Cerebellar nuclear complex (tissue), 1 donor: ENCODE measurements at regions not wholly inside any gene's neighbourhood (a gene's known extent, or its start where the extent isn't known, plus 50 kb on each side); places are given as distances from the start of the nearest gene placed in this dataset.

Source experiments
- DNase-seq, 2 experiments: peaks; one replicate each; lab custom pipeline; 2025; lab: John Stamatoyannopoulos, UW

DNA sequence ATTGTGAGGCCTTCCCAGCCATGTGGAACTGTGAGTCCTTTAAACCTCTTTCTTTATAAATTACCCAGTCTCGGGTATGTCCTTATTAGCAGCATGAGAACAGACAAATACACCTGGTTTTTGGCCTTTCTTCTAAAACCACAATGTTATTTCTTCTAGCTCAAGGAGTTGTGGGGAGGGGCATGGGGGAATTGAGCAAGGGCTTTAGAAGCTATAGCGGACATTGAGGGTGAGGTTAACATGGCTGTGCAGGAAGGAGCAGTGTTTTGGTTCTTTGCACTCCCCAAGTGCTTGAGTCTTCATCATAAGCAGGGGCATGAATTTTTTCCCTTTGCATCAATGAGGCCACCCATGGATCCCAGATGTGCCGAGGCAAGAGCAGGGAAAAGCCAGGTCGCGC lies 86.8 kb downstream of the SPRING1 start:
- DNase-seq: no peak

- no peak for DNase-seq
These were observed 87.2 kb downstream of the SPRING1 start for GRCh38 chr12:116650585-116651087.

GRCh38 chr12:116650062-116650461 lies 87.8 kb downstream of the SPRING1 start:
- no peak for DNase-seq

DNA sequence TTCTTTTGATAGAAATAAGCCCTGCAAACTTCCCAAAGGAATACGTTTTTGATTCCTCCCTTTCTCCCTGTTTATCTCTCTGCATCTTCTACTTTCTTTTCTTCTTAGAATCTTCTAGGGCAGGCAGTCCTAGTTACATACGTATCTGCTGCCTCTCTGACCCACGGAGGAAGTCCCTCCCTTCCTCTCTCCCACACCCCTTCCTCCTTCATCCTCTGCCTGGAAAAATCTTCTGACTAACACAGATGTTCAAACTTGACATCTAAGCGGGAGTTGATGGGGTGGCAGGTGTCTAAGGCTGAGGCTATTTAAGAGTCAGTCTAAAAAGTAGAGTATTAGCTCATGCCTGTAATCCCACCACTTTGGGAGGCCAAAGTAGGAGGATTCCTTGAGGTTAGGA lies 88.6 kb downstream of the MAP1LC3B2 start:
- DNase-seq: no peak

DNA sequence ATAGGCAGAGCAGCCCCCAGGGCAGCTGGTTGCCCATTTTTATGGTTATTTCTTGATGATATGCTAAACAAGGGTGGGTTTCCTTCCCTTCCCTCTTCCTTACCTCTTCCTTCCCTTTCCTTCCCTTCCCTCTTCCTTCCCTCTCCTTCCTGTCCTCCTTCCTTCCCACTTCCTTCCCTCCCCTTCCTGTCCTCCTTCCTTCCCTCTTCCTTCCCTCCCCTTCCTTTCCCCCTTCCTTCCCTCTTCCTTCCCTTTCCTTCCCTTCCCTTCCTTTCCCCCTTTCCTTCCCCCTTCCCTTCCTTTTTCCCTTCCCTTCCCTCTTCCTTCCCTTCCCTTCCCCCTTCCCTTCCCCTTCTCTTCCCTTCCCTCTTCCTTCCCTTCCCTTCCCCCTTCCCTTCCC lies 87.7 kb downstream of the MAP1LC3B2 start:
- no peak for DNase-seq

DNA sequence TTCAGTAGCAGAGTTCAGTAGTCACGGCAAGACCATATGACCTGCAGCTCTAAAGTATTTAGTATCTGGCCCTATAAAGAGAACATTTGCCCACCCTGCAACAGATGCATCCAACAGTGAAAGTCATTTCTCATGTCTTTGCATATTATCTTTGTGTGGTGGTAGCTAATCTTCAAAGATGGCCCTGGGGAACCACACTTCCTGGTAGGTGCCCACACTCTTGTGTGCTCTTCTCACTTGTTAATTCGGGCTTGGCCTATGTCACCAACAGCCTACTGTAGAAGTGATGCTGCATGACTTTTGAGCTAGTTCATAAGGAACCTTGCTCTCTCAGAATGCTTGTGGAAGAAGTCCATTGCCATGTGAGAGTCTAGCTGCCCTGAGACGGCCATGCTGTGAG lies 85.6 kb downstream of the MAP1LC3B2 start:
- no peak for DNase-seq

DNA sequence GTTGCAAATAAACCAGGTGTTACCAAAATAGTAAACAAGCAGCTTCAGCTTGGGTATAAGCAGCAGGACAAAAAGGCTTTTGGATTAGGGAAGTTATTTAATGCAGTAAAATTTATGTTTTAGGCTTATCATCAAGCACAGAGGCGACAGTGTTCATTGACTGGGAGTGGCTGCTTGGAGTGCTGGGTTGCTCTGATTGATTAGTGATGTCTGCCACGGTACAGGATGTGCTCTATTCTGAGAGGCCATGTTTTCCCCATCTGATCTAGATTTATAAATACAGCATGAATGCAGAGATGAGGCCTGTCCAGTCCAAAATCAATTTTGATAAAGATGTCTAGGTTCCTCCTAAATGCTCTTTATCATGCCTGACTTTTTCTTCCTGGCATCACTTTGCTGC lies 83.5 kb downstream of the MAP1LC3B2 start:
- DNase-seq: no peak

DNA sequence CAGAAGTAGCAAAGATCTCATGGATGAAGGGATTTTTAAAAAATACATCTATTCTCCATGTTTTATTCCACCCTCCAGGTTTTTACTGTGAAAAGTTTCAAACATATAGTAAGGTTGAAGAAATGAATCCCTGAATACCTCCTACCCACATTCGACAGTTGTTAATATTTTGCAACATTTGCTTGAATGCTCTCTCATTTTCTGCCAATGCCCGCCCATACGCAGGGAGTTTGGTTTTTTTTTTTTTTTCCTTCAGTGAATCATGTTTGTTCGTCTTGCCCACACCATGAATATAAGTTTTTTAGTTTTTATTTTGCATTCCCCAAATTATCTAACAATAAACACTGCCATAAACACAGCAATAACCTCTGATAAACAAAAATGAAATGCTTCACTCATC lies 82.9 kb downstream of the MAP1LC3B2 start:
- no peak for DNase-seq

DNA sequence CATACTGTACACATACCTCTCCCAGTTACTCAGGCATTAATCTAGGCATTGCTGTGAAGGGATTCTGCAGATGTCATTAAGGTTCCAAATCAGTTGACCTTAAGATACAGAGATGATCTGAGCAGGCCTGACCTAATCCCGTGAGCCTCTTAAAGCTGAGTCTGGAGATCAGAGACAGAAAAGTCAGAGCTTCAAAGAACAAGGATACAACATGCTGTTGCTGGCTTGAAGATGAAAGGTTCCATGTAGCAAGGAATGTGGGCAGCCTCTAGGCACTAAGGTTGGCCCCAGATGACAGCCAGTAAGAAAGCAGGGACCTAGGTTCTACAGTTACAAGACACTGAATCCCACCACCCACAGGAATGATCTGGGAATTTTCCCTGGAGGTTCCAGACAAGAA lies 81.1 kb downstream of the MAP1LC3B2 start:
- no peak for DNase-seq

- no peak for DNase-seq
These were observed 80.6 kb downstream of the MAP1LC3B2 start for GRCh38 chr12:116639765-116640164.

DNA sequence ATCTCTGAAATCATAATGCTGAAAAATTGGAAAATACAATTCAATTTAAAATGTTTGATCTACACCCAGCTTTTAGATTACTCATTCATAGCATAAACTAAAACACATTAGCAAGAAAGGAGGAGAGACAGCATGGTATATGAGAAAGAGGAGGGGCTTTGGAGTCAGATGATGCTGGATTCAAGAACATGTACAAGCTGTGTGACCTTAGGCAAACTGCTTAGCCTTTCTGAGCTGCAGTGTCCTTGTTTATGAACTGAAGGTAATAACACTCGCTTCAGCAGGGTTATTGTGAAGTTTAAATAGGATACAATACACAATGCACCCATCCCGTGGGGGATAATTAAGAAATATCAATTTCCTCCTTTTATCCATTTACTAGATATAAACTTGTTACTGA lies 79.2 kb downstream of the MAP1LC3B2 start:
- no peak for DNase-seq

DNA sequence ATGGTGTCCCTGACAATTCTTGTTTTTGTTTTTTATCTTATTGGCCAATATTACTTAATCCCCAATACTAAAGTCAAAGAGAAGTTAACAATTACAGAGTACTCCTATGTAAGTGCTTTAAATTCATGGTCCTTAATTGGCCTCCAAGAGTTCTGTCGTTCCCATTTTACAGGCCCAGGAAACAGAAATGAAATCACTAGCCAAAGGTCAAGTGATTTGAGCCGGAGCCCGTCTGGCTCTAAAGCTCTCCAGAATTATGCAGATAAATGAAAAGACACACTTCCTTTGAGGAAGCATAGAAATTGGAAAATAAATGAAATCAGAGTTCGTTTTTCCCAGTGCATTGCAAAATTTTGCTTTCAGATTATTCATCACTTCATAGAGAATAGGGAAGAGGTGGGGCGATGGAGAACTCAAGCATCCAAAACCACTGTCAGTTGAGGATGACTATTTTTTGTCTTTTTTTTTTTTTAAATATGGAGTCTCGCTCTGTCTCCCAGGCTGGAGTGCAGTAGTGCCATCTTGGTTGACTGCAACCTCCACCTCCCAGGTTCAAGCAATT lies 78.5 kb downstream of the MAP1LC3B2 start:
- DNase-seq: no peak

DNA sequence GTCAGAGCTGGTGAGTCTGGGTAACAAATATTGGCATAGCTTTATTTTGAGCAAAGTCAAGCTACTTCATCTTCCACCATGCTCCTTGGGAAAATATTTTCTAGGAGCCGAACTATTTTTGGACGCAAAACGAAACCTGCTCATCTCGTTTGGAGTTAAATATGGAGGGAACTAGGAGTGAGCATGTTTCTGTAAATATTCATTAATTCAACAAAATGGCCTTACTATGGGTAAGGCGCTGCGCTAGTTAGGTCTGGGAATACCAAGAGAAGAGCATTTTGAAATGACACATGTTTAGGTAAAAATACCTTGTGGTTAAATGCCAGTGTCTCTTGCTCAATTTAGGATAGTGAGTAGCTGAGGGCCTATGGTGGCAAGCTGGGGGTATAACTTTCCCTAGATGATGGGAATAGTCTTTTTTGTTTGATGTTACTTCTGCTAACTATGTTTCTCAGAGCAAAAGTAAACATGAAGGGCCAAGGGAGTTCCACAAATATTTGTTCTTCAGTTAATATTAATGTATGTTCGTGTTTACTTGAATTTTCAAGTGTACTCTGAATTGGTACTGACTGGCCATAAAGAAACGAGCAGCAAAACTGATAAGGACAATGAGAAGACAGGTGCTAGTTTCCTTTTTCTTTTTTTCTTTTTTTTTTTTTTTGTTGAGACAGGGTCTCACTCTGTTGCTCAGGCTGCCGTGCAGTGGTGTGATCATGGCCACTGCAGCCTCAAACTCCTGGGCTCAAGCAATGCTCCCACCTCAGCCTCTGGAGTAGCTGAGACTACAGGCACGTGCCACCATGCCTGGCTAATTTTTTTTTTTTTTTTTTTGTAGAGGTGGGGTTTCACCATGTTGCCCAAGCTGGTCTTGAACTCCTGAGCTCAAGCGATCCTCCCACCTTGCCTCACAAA lies 77.7 kb downstream of the MAP1LC3B2 start:
- DNase-seq: no peak

- no peak for DNase-seq
These were observed 76.3 kb downstream of the MAP1LC3B2 start for GRCh38 chr12:116635487-116635886.

GRCh38 chr12:116633476-116633875 lies 74.3 kb downstream of the MAP1LC3B2 start:
- DNase-seq: no peak

- no peak for DNase-seq
These were observed 72.4 kb downstream of the MAP1LC3B2 start for GRCh38 chr12:116631619-116632018.

- no peak for DNase-seq
These were observed 71.6 kb downstream of the MAP1LC3B2 start for GRCh38 chr12:116630762-116631161.

- DNase-seq: no peak
These were observed 70.3 kb downstream of the MAP1LC3B2 start for GRCh38 chr12:116629480-116629879.

- no peak for DNase-seq
These were observed 69.8 kb downstream of the MAP1LC3B2 start for GRCh38 chr12:116628989-116629388.

- no peak for DNase-seq
These were observed 69.2 kb downstream of the MAP1LC3B2 start for GRCh38 chr12:116628450-116628793.
